HUES48 (cell line): ENCODE measurements at regions not wholly inside any gene's neighbourhood (a gene's known extent, or its start where the extent isn't known, plus 50 kb on each side); places are given as distances from the start of the nearest gene placed in this dataset.
A peak's percentile ranks its signal among the peaks of the same experiment; 100 is the strongest.

Experiments
- H3K27ac ChIP-seq: one replicate; pipeline ENCODE4 v1.7.0; 2013; ENCODE audit warnings: low read depth, low read length, inconsistent platforms
- H3K27me3 ChIP-seq: 2 replicates; pipeline ENCODE4 v1.6.1; 2013; ENCODE audit warnings: mild to moderate bottlenecking, low read length; ENCODE audit not compliant: control insufficient read depth, insufficient read depth
- H3K36me3 ChIP-seq: 2 replicates; pipeline ENCODE4 v1.6.1; 2013; ENCODE audit warnings: low read length; ENCODE audit not compliant: control insufficient read depth, insufficient read depth
- H3K4me1 ChIP-seq: 2 replicates; pipeline ENCODE4 v1.6.1; 2013; ENCODE audit warnings: mild to moderate bottlenecking, low read length; ENCODE audit not compliant: control insufficient read depth, insufficient read depth
- H3K4me3 ChIP-seq: 2 replicates; pipeline ENCODE4 v1.5.1; 2013; ENCODE audit warnings: mild to moderate bottlenecking, low read depth, low read length
- H3K9ac ChIP-seq: 2 replicates; pipeline ENCODE4 v1.6.1; 2013; ENCODE audit warnings: mild to moderate bottlenecking, low read depth, low read length, moderate library complexity
- H3K9me3 ChIP-seq: 2 replicates; pipeline ENCODE4 v1.6.1; 2013; ENCODE audit warnings: low read length; ENCODE audit not compliant: control insufficient read depth, insufficient read depth

DNA sequence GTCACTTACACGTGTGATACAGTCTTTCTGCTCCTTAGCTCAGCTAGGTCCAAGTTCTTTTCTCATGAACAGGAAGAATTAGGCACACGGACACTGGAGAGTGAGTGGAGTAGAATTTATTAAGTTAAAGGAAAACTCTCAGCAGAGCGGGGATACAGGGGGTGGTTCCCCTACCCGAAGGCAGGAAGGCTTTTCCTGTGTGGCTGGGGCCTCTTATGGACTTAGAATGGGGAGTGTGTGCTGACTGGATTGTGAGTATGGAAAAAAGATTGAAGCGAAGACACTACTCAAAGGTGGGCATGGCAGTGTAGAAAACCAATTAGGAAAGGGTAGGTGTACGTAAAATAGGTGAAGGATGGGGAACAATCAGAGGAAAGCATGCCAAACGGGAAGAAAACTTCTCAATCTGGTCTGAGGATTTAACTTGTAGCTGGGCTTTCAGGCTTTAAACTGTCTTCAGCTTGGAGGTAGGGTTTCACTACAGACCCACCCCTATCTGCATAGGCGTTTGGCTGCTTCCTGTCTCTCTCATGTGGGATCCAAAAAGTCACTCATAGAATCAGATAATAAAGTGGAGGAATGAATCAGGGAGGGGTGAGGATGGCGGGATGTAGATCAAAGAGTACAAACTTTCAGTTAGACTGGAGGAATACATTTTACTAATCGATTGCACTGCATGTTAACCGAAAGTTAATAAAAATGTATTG lies 104.2 kb downstream of the ANKRD7 start:
- no peak overlapping the region for H3K4me3 ChIP-seq

DNA sequence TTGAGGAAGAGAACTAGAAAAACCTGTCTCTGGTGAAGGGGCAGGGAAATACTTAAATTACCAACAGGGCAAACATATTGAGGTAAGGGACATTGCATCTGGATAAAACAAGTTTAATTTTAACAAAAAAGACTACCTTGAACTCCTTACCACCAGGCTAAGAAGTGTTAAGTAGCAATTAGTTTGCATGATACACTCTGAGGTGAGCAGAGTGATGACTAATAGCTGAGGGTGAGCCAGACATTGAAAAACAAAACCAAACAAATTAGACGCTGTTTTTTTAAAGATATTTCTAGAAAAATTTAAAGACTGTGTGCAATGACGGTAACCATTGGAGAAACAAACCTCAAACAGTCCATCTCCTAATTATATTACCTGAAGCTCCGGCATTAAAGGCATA lies 105.9 kb downstream of the ANKRD7 start:
- H3K9ac ChIP-seq = no peak overlapping the region
- no peaks in the 10 kb centered on the region for H3K27me3 ChIP-seq
- no peak overlapping the region for H3K4me3 ChIP-seq
- no peaks in the 10 kb centered on the region for H3K36me3 ChIP-seq
- H3K9me3 ChIP-seq = no peaks in the 10 kb centered on the region
- H3K27ac ChIP-seq = no peak overlapping the region
- peaks cover 14% of the 10 kb centered on the region for H3K4me1 ChIP-seq

More for the DNA sequence above, 104.2 kb downstream of the ANKRD7 start:
- Histone ChIP-seq H3K9ac (no peak overlapping the region), H3K27me3 (no peaks in the 10 kb centered on the region), H3K27ac (no peak overlapping the region), H3K9me3 (no peaks in the 10 kb centered on the region), H3K36me3 (no peaks in the 10 kb centered on the region), H3K4me1 (peaks cover 14% of the 10 kb centered on the region)

DNA sequence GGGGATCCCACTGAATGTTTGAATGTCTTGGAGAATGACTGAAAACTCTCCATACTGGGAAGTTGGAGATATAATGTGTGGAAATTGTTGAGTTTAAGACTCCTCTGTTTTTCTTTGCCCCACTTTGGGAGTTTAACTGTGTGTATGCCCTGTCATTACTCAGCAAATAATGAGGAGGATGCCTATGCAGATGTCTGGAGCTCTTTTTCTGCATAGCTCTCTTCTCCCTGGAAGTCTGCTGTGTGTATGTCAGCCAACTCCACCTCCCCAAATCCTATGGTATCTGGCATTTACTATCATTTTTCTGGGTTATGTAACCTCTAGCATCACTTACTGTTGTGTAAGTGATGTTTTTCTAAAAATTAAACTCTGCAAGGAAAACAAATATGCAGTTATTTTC lies 122.2 kb downstream of the ANKRD7 start:
- Histone ChIP-seq H3K27ac (no peak overlapping the region), H3K4me1 (peaks cover 10% of the 10 kb centered on the region), H3K4me3 (no peak overlapping the region), H3K9ac (no peak overlapping the region), H3K27me3 (no peaks in the 10 kb centered on the region), H3K9me3 (no peaks in the 10 kb centered on the region), H3K36me3 (no peaks in the 10 kb centered on the region)

DNA sequence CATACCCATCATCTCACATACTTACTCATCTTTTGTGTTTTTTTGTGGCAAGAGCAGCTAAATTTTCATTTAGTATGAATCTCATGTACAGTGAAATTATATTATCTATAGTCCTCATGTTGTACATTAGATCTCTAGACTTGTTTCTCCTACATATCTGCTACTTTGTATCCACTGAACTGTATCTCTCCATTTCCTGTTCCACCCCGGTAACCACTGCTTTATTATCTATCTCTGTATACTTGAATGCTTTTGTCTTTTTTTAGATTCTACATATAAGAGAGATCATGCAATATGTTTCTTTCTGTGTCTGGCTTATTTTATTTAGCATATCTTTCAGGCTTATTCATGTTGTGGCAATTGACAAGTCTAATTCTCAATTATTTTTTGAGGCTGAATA lies 125.1 kb downstream of the ANKRD7 start:
- H3K27me3 ChIP-seq = no peaks in the 10 kb centered on the region
- H3K9me3 ChIP-seq = peaks cover 1% of the 10 kb centered on the region; the same call in 1 of the 2 replicates
- H3K27ac ChIP-seq = no peak overlapping the region
- peaks cover 15% of the 10 kb centered on the region for H3K4me1 ChIP-seq
- no peak overlapping the region for H3K4me3 ChIP-seq
- H3K9ac ChIP-seq = no peak overlapping the region
- no peaks in the 10 kb centered on the region for H3K36me3 ChIP-seq

DNA sequence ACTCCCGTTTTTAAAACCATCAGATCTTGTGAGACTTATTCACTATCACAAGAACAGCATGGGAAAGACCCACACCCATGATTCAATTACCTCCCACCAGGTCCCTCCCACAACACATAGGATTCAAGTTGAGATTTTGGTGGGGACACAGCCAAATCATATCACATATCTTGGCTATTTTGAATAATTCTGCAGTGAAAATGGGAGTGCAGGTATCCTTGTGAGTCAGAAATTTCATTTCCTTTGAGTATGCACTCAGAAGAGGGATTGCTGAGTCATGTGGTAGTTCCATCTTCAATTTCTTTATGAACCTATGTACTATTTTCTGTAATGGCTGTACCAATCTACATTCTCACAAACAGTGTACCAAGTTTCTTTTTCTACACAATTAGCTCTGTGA lies 125.8 kb downstream of the ANKRD7 start:
- H3K27me3 ChIP-seq = no peaks in the 10 kb centered on the region
- no peak overlapping the region for H3K9ac ChIP-seq
- H3K9me3 ChIP-seq = peaks cover 5% of the 10 kb centered on the region; the same call in 1 of the 2 replicates
- no peaks in the 10 kb centered on the region for H3K36me3 ChIP-seq
- H3K4me3 ChIP-seq = no peak overlapping the region
- H3K27ac ChIP-seq = no peak overlapping the region
- H3K4me1 ChIP-seq = peaks cover 15% of the 10 kb centered on the region

DNA sequence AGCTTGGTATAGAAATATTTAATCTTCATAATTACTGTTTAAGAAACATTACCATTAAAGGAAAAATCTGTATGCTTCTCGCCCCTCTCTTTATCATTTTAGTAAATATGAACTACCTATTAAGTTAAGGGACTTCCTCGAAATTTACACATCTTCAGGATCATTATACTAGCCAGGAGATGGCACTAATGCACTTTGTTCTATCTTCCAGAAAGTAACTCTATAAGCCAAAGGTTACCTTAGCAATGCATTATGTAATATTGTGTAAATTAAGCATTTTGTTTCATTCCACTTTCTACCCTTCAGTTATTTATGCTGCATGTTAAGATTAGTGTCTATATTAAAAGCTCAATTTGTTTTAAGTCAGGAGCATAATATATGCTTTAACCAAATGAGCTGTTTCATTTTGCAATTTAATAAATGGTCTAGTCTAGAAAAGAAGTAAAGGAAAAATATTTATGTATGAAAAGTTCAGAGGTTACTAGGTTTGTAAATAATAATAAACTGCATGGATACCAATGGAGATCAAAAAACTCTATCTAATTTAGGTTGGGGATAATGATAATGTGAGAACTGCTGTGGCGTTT lies 128.5 kb downstream of the ANKRD7 start:
- H3K36me3 ChIP-seq = no peaks in the 10 kb centered on the region
- no peak overlapping the region for H3K4me3 ChIP-seq
- no peak overlapping the region for H3K9ac ChIP-seq
- no peaks in the 10 kb centered on the region for H3K27me3 ChIP-seq
- peaks cover 14% of the 10 kb centered on the region; the same call in 1 of the 2 replicates for H3K9me3 ChIP-seq
- peak overlapping the region; percentile 62 for H3K27ac ChIP-seq
- H3K4me1 ChIP-seq = 0 out of 2 replicates have a peak, but pooled peaks cover 4% of the 10 kb centered on the region

DNA sequence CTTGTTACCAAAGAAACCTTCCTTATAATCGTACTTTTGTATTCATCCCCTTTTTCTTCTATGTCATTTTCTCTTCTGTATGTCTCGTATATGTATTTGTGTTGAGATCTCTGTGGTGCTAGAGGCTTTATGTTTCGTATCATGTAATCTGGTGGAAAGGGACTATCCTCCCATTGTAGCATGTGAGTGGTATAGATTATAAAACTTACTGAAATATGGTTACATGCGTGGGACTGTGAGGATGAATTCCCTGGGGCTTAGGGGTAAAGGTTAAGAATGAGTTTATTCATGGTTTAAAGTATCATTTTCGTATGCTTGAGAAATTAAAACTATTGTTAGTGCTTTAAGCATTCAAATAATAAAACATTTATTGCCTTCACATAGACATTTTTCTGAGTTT lies 141.9 kb downstream of the ANKRD7 start:
- Histone ChIP-seq H3K9ac (no peak overlapping the region), H3K4me1 (no peaks in the 10 kb centered on the region), H3K9me3 (no peaks in the 10 kb centered on the region), H3K27ac (no peak overlapping the region), H3K4me3 (no peak overlapping the region), H3K36me3 (no peaks in the 10 kb centered on the region), H3K27me3 (no peaks in the 10 kb centered on the region)

DNA sequence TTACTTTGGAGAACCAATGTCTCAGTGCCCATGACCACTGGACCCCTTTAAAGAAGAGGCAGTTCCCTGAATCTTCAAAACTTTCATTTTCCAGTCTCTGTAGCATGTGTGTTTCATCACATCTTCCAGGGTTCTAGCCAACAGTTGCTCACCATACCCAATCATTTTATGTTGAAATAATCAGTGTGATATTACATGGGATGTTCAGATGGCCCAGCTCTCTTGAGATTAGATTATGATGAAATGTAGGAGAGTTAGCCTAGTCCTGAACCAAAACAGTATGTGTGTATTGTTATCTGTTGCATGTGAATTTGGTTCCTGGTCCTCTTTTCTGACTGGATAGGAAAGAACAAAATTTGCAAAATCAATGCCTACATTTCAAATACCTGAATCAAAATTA lies 144.5 kb downstream of the ANKRD7 start:
- Histone ChIP-seq H3K27me3 (no peaks in the 10 kb centered on the region), H3K9me3 (no peaks in the 10 kb centered on the region), H3K36me3 (no peaks in the 10 kb centered on the region), H3K4me1 (no peaks in the 10 kb centered on the region), H3K9ac (no peak overlapping the region), H3K4me3 (no peak overlapping the region), H3K27ac (no peak overlapping the region)

DNA sequence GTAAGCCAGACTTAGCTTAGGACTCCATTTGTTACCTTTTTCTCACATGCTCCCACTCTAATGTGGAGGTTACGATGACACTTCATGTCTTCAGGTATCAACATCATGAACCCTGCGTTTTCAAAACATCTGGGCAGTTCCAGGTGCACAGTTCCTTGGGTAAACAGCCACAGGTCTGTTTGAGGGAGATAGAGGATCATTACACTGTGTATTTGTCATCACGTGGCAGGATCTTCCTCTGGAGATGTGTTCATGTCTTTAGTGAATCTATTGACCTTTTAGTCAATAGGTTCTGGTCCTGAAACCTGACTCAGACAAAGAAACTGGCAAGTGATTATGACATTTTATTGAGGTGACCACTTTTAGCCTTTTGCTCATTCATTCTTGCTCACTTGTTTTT lies 145.5 kb downstream of the ANKRD7 start:
- Histone ChIP-seq H3K4me3 (no peak overlapping the region), H3K4me1 (no peaks in the 10 kb centered on the region), H3K9me3 (no peaks in the 10 kb centered on the region), H3K27ac (no peak overlapping the region), H3K36me3 (no peaks in the 10 kb centered on the region), H3K9ac (no peak overlapping the region), H3K27me3 (no peaks in the 10 kb centered on the region)

DNA sequence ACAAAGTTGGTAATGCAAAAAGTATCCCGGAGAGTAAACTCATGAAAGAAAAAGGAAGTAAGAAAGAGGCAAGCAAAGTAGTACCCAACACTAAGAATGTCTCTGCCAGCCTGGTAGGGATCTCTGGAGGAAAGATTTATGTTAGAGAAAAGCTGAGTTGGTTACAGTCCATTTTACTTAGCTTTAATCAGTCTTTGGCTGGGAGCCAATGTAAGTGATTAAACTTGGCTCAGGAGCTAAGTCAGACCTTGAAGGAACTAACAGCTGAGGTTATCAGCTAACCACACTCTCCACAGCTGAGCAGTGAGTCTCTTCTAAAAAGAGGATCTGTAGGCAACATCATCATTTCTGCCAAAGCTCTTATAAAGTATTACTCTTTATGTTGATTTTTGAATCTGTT lies 148.0 kb downstream of the ANKRD7 start:
- H3K36me3 ChIP-seq = no peaks in the 10 kb centered on the region
- H3K4me1 ChIP-seq = no peaks in the 10 kb centered on the region
- no peak overlapping the region for H3K9ac ChIP-seq
- no peaks in the 10 kb centered on the region for H3K9me3 ChIP-seq
- no peak overlapping the region for H3K27ac ChIP-seq
- H3K4me3 ChIP-seq = no peak overlapping the region
- H3K27me3 ChIP-seq = no peaks in the 10 kb centered on the region

DNA sequence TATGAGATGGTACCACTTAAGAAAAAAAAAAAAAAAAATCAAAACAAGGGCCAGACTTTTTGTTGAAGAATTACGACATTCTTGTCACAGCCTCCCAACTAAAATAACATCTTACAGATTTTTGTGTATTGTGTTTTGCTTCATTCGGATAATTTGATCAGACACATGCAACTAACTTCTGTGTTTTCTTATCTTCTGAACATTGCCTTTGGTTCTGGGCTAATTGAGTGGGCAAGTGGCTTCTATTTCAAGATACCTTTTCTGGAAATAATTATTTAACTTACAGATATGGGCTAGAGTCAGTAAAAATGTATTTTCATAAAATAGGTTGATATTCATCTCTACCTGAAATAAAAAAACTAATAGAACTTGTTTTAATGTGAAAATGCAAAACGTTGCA lies 165.1 kb downstream of the ANKRD7 start:
- Histone ChIP-seq H3K9ac (no peak overlapping the region), H3K27ac (no peak overlapping the region), H3K4me1 (peaks cover 10% of the 10 kb centered on the region), H3K27me3 (no peaks in the 10 kb centered on the region), H3K9me3 (no peaks in the 10 kb centered on the region), H3K36me3 (no peaks in the 10 kb centered on the region), H3K4me3 (no peak overlapping the region)
